ENCODE measurements at regions not wholly inside any gene's neighbourhood (a gene's known extent, or its start where the extent isn't known, plus 50 kb on each side); places are given as distances from the start of the nearest gene placed in this dataset.

- no peak for DNase-seq (ENCODE audit: extremely low read depth in 1 of 2, low read depth in 1 of 2)
Measured at GRCh38 chr10:129416956-129417765, 49.9 kb upstream of the MGMT start.

All from activated CD8-positive, alpha-beta memory T cell treated with anti-CD3 and anti-CD28 coated beads for 1 hour (primary cell).